Transverse colon (tissue), 3 donors: ENCODE measurements at regions not wholly inside any gene's neighbourhood (a gene's known extent, or its start where the extent isn't known, plus 50 kb on each side); places are given as distances from the start of the nearest gene placed in this dataset.

Source experiments
- EP300 ChIP-seq: sonication (generic); formaldehyde crosslinking; IDR thresholded peaks from one replicate; pipeline ENCODE4 v1.6.1; 2017; ENCODE audit warnings: antibody characterized with exemption, low read depth
- POLR2A ChIP-seq: fragments of 450-650 bp; IDR thresholded peaks from one replicate; pipeline ENCODE4 v1.6.1; 2016; ENCODE audit warnings: antibody characterized with exemption, mild to moderate bottlenecking, moderate library complexity
- TF ChIP-seq, protein P1 (sequence below), 5 experiments: fragments of 200-600 bp in 3 of 5; fragments of 450-650 bp in 2 of 5; sonication (generic) in 3 of 5; IDR thresholded peaks; 1 replicate in 2 of 5; 2 replicates in 3 of 5; pipeline ENCODE4 v1.5.1; 2016 to 2017; ENCODE audit warnings: antibody characterized with exemption in 5 of 5, inconsistent platforms in 3 of 5, mild to moderate bottlenecking in 2 of 5, moderate library complexity in 1 of 5

DNA sequence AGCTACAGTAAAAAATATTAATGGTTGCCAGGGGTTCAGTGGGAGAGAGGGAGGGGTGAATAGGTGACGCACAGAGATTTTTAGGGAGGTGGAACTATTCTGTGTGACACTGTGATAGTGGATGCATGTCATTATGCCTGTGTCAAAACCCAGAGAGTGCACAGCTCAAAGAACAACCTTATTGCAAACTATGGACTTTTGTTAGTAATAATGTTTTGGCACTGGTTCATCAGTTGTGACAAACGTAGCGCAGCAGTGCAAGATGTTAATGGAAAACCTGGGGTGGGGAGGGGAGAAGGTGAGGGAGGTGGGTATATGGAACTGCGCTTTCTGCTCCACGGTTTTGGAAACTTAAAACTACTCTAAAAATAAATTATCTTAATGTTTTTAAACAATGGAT lies 134.6 kb upstream of the RFC3 start:
- TF ChIP-seq POLR2A (no peak), EP300 (no peak)
- TF ChIP-seq, protein P1, sequence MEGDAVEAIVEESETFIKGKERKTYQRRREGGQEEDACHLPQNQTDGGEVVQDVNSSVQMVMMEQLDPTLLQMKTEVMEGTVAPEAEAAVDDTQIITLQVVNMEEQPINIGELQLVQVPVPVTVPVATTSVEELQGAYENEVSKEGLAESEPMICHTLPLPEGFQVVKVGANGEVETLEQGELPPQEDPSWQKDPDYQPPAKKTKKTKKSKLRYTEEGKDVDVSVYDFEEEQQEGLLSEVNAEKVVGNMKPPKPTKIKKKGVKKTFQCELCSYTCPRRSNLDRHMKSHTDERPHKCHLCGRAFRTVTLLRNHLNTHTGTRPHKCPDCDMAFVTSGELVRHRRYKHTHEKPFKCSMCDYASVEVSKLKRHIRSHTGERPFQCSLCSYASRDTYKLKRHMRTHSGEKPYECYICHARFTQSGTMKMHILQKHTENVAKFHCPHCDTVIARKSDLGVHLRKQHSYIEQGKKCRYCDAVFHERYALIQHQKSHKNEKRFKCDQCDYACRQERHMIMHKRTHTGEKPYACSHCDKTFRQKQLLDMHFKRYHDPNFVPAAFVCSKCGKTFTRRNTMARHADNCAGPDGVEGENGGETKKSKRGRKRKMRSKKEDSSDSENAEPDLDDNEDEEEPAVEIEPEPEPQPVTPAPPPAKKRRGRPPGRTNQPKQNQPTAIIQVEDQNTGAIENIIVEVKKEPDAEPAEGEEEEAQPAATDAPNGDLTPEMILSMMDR (IDR thresholded peaks at IDR 0.05), result no peak
